Neuronal stem cell (in vitro differentiated cells): ENCODE measurements at regions not wholly inside any gene's neighbourhood (a gene's known extent, or its start where the extent isn't known, plus 50 kb on each side); places are given as distances from the start of the nearest gene placed in this dataset.

Source experiments
- DNase-seq: peaks from one replicate; pipeline ENCODE4 v3.0.0-alpha.2; 2013; ENCODE audit warnings: low spot score
- H2AFZ ChIP-seq: one replicate; pipeline ENCODE4 v1.6.1; 2013; ENCODE audit warnings: mild to moderate bottlenecking, low read length, inconsistent platforms
- H2AK5ac ChIP-seq: 2 replicates; pipeline ENCODE4 v1.6.1; 2013; ENCODE audit warnings: low read depth, mild to moderate bottlenecking, inconsistent platforms, low read length, moderate library complexity, mixed read lengths
- H2BK120ac ChIP-seq: 2 replicates; pipeline ENCODE4 v1.6.1; 2013; ENCODE audit warnings: low read depth, mild to moderate bottlenecking, inconsistent platforms, low read length, moderate library complexity, mixed read lengths
- H2BK12ac ChIP-seq: one replicate; pipeline ENCODE4 v1.6.1; 2013; ENCODE audit warnings: low read length, inconsistent platforms
- H2BK15ac ChIP-seq: 2 replicates; pipeline ENCODE4 v1.6.1; 2013; ENCODE audit warnings: mild to moderate bottlenecking, low read length, inconsistent platforms, mixed read lengths
- H2BK5ac ChIP-seq: one replicate; pipeline ENCODE4 v1.6.1; 2013; ENCODE audit warnings: inconsistent platforms, mild to moderate bottlenecking, low read length, moderate library complexity
- H3K14ac ChIP-seq: one replicate; pipeline ENCODE4 v1.6.1; 2013; ENCODE audit warnings: low read length, inconsistent platforms
- H3K18ac ChIP-seq: 2 replicates; pipeline ENCODE4 v1.6.1; 2013; ENCODE audit warnings: low read length, inconsistent platforms
- H3K23ac ChIP-seq: 2 replicates; pipeline ENCODE4 v1.6.1; 2013; ENCODE audit warnings: low read depth, mild to moderate bottlenecking, mixed read lengths, low read length, inconsistent platforms; ENCODE audit not compliant: poor library complexity
- H3K27ac ChIP-seq: replicated peaks from 3 replicates; pipeline ENCODE4 v1.5.1; 2013; ENCODE audit warnings: low read length, inconsistent platforms
- H3K27me3 ChIP-seq, 3 experiments: 2 replicates each; pipeline ENCODE4 v1.6.1; 2013; ENCODE audit warnings: low read length in 3 of 3, mild to moderate bottlenecking in 2 of 3, inconsistent platforms in 1 of 3, low read depth in 1 of 3, mixed read lengths in 1 of 3, moderate library complexity in 1 of 3; ENCODE audit not compliant: control insufficient read depth in 3 of 3, insufficient read depth in 3 of 3
- H3K36me3 ChIP-seq, 2 donors: replicated peaks in 1 of 2; 2 replicates each; pipeline ENCODE4 v1.6.1; 2013; ENCODE audit warnings: low read length in 2 of 2; ENCODE audit not compliant: control insufficient read depth in 2 of 2, insufficient read depth in 2 of 2
- H3K4ac ChIP-seq: 2 replicates; pipeline ENCODE4 v1.6.1; 2013; ENCODE audit warnings: inconsistent platforms, mild to moderate bottlenecking, low read length, moderate library complexity
- H3K4me1 ChIP-seq, 2 donors: 1 replicate in 1 of 2; 2 replicates in 1 of 2; pipeline ENCODE4 v1.6.1; 2013; ENCODE audit warnings: low read length in 2 of 2, low read depth in 1 of 2; ENCODE audit not compliant: control insufficient read depth in 2 of 2, insufficient read depth in 1 of 2
- H3K4me2 ChIP-seq: one replicate; pipeline ENCODE4 v1.6.1; 2013; ENCODE audit warnings: mild to moderate bottlenecking, low read length, inconsistent platforms; ENCODE audit not compliant: insufficient read depth, poor library complexity, severe bottlenecking
- H3K4me3 ChIP-seq, 2 donors: 2 replicates each; pipeline ENCODE4 v1.5.1; 2013; ENCODE audit warnings: low read length in 2 of 2, mild to moderate bottlenecking in 2 of 2, inconsistent platforms in 1 of 2, moderate library complexity in 1 of 2
- H3K79me1 ChIP-seq: one replicate; pipeline ENCODE4 v1.6.1; 2013; ENCODE audit warnings: low read depth, mild to moderate bottlenecking, inconsistent platforms, low read length, moderate library complexity
- H3K9ac ChIP-seq: one replicate; pipeline ENCODE4 v1.6.1; 2013; ENCODE audit warnings: mild to moderate bottlenecking, low read depth, low read length, inconsistent platforms; ENCODE audit not compliant: poor library complexity
- H3K9me3 ChIP-seq, 2 donors: replicated peaks in 1 of 2; 2 replicates each; pipeline versions ENCODE3 to v1.6.1; 2013; ENCODE audit warnings: low read length in 2 of 2, mild to moderate bottlenecking in 2 of 2, inconsistent platforms in 1 of 2, low read depth in 1 of 2, mixed read lengths in 1 of 2, moderate library complexity in 1 of 2; ENCODE audit not compliant: control insufficient read depth in 2 of 2, insufficient read depth in 1 of 2
- H4K8ac ChIP-seq: one replicate; pipeline ENCODE4 v1.6.1; 2013; ENCODE audit warnings: low read depth, mild to moderate bottlenecking, inconsistent platforms, low read length, moderate library complexity
- H4K91ac ChIP-seq: one replicate; pipeline ENCODE4 v1.6.1; 2013; ENCODE audit warnings: low read length, low read depth, mild to moderate bottlenecking, inconsistent platforms; ENCODE audit not compliant: poor library complexity
- WGBS, 2 donors: extraction: QIAGEN DNeasy Blood & Tissue Kit; methylation state at CpG; one replicate each; pipeline ENCODE4 v1.1.7; 2013; ENCODE audit warnings: missing lambda C conversion rate in 2 of 2, mixed read lengths in 1 of 2; ENCODE audit not compliant: insufficient read length in 2 of 2, insufficient replicate concordance in 1 of 2; ENCODE audit errors: extremely low coverage in 2 of 2; 5-methylcytosine and 5-hydroxymethylcytosine counted together

- Histone ChIP-seq H3K9me3 (no peaks in the 10 kb centered on the region), H3K9ac (no peak overlapping the region), H3K4me2 (no peak overlapping the region), H2BK120ac (no peak overlapping the region), H3K4ac (no peak overlapping the region), H3K18ac (no peak overlapping the region), H2BK15ac (no peak overlapping the region), H4K8ac (no peak overlapping the region), H3K79me1 (no peaks in the 10 kb centered on the region), H4K91ac (no peak overlapping the region), H3K36me3 (no peaks in the 10 kb centered on the region), H2BK12ac (no peak overlapping the region), H3K4me3 (no peak overlapping the region), H2AK5ac (no peak overlapping the region), H3K4me1 (no peaks in the 10 kb centered on the region), H2BK5ac (no peak overlapping the region), H3K27ac (no peak overlapping the region), H2AFZ (no peak overlapping the region), H3K27me3 (no peaks in the 10 kb centered on the region), H3K23ac (no peak overlapping the region), H3K14ac (no peak overlapping the region)
- no CpG with 5 or more reads among the region's 2 CpGs for WGBS, 2 donors
- no peak for DNase-seq
These were observed 270.7 kb upstream of the MIR17HG start for GRCh38 chr13:91076830-91077229.

- H3K23ac ChIP-seq: no peak overlapping the region
- no peaks in the 10 kb centered on the region for H3K36me3 ChIP-seq
- peak overlapping the region; percentile 25 for H2AFZ ChIP-seq
- H2BK5ac ChIP-seq: no peak overlapping the region
- DNase-seq: no peak
- no peak overlapping the region for H3K14ac ChIP-seq
- no peaks in the 10 kb centered on the region for H3K9me3 ChIP-seq
- H2BK15ac ChIP-seq: no peak overlapping the region
- H3K4me2 ChIP-seq: no peak overlapping the region
- no peak overlapping the region for H3K4me3 ChIP-seq
- no peak overlapping the region for H3K4ac ChIP-seq
- H4K91ac ChIP-seq: no peak overlapping the region
- H2AK5ac ChIP-seq: no peak overlapping the region
- no CpG with 5 or more reads among the region's 4 CpGs for WGBS, 2 donors
- no peaks in the 10 kb centered on the region for H3K27me3 ChIP-seq
- no peak overlapping the region for H3K18ac ChIP-seq
- no peaks in the 10 kb centered on the region for H3K79me1 ChIP-seq
- H2BK12ac ChIP-seq: no peak overlapping the region
- no peak overlapping the region for H4K8ac ChIP-seq
- H2BK120ac ChIP-seq: no peak overlapping the region
- H3K4me1 ChIP-seq: no peaks in the 10 kb centered on the region
- no peak overlapping the region for H3K27ac ChIP-seq
- H3K9ac ChIP-seq: no peak overlapping the region
These were observed 269.3 kb upstream of the MIR17HG start for GRCh38 chr13:91078093-91078679.

GRCh38 chr13:91079176-91079575 is 268.3 kb upstream of the MIR17HG start:
- Histone ChIP-seq H3K4me1 (peaks cover 0 to 2% of the 10 kb centered on the region in 2 donors), H2BK5ac (no peak overlapping the region), H4K91ac (no peak overlapping the region), H3K14ac (no peak overlapping the region), H2AFZ (no peak overlapping the region), H2BK15ac (no peak overlapping the region), H3K27me3 (no peaks in the 10 kb centered on the region), H3K9me3 (no peaks in the 10 kb centered on the region), H3K4ac (no peak overlapping the region), H3K18ac (no peak overlapping the region), H2BK120ac (no peak overlapping the region), H2BK12ac (no peak overlapping the region), H3K27ac (no peak overlapping the region), H2AK5ac (no peak overlapping the region), H4K8ac (no peak overlapping the region), H3K23ac (no peak overlapping the region), H3K9ac (no peak overlapping the region), H3K4me2 (no peak overlapping the region), H3K4me3 (no peak overlapping the region), H3K36me3 (no peaks in the 10 kb centered on the region), H3K79me1 (no peaks in the 10 kb centered on the region)
- no peak for DNase-seq
- no CpG with 5 or more reads among the region's 2 CpGs for WGBS, 2 donors

GRCh38 chr13:91085127-91085526 is 262.4 kb upstream of the MIR17HG start:
- Histone ChIP-seq H3K79me1 (no peaks in the 10 kb centered on the region), H3K36me3 (no peaks in the 10 kb centered on the region), H2BK5ac (no peak overlapping the region), H2AK5ac (no peak overlapping the region), H3K9me3 (no peaks in the 10 kb centered on the region), H3K14ac (no peak overlapping the region), H2AFZ (no peak overlapping the region), H3K27ac (no peak overlapping the region), H3K9ac (no peak overlapping the region), H4K91ac (no peak overlapping the region), H3K4me3 (no peak overlapping the region), H2BK12ac (no peak overlapping the region), H4K8ac (no peak overlapping the region), H3K23ac (no peak overlapping the region), H3K27me3 (no peaks in the 10 kb centered on the region), H3K4me2 (no peak overlapping the region), H2BK15ac (no peak overlapping the region), H3K18ac (no peak overlapping the region), H3K4ac (no peak overlapping the region), H2BK120ac (no peak overlapping the region), H3K4me1 (peaks cover 6 to 9% of the 10 kb centered on the region in 2 donors)
- WGBS, 2 donors: no CpG with 5 or more reads among the region's 1 CpG
- DNase-seq: no peak
